ENCODE measurements at regions not wholly inside any gene's neighbourhood (a gene's known extent, or its start where the extent isn't known, plus 50 kb on each side); places are given as distances from the start of the nearest gene placed in this dataset.
"Not testable (repeated sequence)": the region's sequence is repeated elsewhere in the genome, so short reads cannot be mapped to it uniquely, and the experiment has no call there.

- Histone ChIP-seq H3K9me3 (ENCODE audit: control insufficient read depth, insufficient read depth, low read length) (no peaks in the 10 kb centered on the region), H3K4me1 (ENCODE audit: control insufficient read depth, low read length) (no peaks in the 10 kb centered on the region), H3K9me2 (replicated peaks; ENCODE audit: control insufficient read depth, low read length) (no peaks in the 10 kb centered on the region), H3K79me2 (ENCODE audit: control insufficient read depth, low read length) (no peaks in the 10 kb centered on the region), H3K27me3 (ENCODE audit: control insufficient read depth, low read length) (no peaks in the 10 kb centered on the region), H3K36me3 (ENCODE audit: control insufficient read depth, low read length) (no peaks in the 10 kb centered on the region), H3K4me2 (ENCODE audit: low read length) (no peak overlapping the region), H3K4me3 (ENCODE audit: low read length) (no peak overlapping the region), H3K27ac (ENCODE audit: low read depth, low read length) (no peak overlapping the region), H3F3A (ENCODE audit: control insufficient read depth, insufficient read depth) (no peaks in the 10 kb centered on the region), H4K20me1 (ENCODE audit: control insufficient read depth, insufficient read depth, low read depth, low read length) (no peaks in the 10 kb centered on the region)
- TF ChIP-seq EZH2phosphoT487 (IDR thresholded peaks at IDR 0.05; ENCODE audit: borderline replicate concordance, low read length) (no peak), CTCF (IDR thresholded peaks at IDR 0.05; ENCODE audit: low read depth, low read length, poor library complexity, severe bottlenecking) (no peak)
These were observed 280.6 kb upstream of the PIK3R1 start for GRCh38 chr5:67934976-67935375.

- Histone ChIP-seq H3K79me2 (ENCODE audit: control insufficient read depth, low read length) (no peaks in the 10 kb centered on the region), H3K27ac (ENCODE audit: low read depth, low read length) (no peak overlapping the region), H3K36me3 (ENCODE audit: control insufficient read depth, low read length) (no peaks in the 10 kb centered on the region), H3F3A (ENCODE audit: control insufficient read depth, insufficient read depth) (no peaks in the 10 kb centered on the region), H3K4me1 (ENCODE audit: control insufficient read depth, low read length) (no peaks in the 10 kb centered on the region), H3K9me3 (ENCODE audit: control insufficient read depth, insufficient read depth, low read length) (no peaks in the 10 kb centered on the region), H4K20me1 (ENCODE audit: control insufficient read depth, insufficient read depth, low read depth, low read length) (no peaks in the 10 kb centered on the region), H3K9me2 (replicated peaks; ENCODE audit: control insufficient read depth, low read length) (no peaks in the 10 kb centered on the region), H3K4me3 (ENCODE audit: low read length) (no peak overlapping the region), H3K27me3 (ENCODE audit: control insufficient read depth, low read length) (no peaks in the 10 kb centered on the region), H3K4me2 (ENCODE audit: low read length) (no peak overlapping the region)
- TF ChIP-seq CTCF (IDR thresholded peaks at IDR 0.05; ENCODE audit: low read depth, low read length, poor library complexity, severe bottlenecking), result no peak
- TF ChIP-seq EZH2phosphoT487 (IDR thresholded peaks at IDR 0.05; ENCODE audit: borderline replicate concordance, low read length), result no peak
These were observed 290.0 kb upstream of the PIK3R1 start for GRCh38 chr5:67925511-67925910.

GRCh38 chr5:67921004-67921601 is 294.5 kb upstream of the PIK3R1 start:
- Histone ChIP-seq H3F3A (ENCODE audit: control insufficient read depth, insufficient read depth) (no peaks in the 10 kb centered on the region), H3K9me3 (ENCODE audit: control insufficient read depth, insufficient read depth, low read length) (no peaks in the 10 kb centered on the region)

GRCh38 chr5:67919532-67919931 is 296.0 kb upstream of the PIK3R1 start:
- H3K36me3 ChIP-seq (ENCODE audit: control insufficient read depth, low read length); H3K27me3 ChIP-seq (ENCODE audit: control insufficient read depth, low read length); H3K9me3 ChIP-seq (ENCODE audit: control insufficient read depth, insufficient read depth, low read length); H4K20me1 ChIP-seq (ENCODE audit: control insufficient read depth, insufficient read depth, low read depth, low read length); H3F3A ChIP-seq (ENCODE audit: control insufficient read depth, insufficient read depth); H3K27ac ChIP-seq (ENCODE audit: low read depth, low read length); H3K4me2 ChIP-seq (ENCODE audit: low read length); H3K79me2 ChIP-seq (ENCODE audit: control insufficient read depth, low read length); H3K9me2 ChIP-seq (replicated peaks; ENCODE audit: control insufficient read depth, low read length); H3K4me3 ChIP-seq (ENCODE audit: low read length); H3K4me1 ChIP-seq (ENCODE audit: control insufficient read depth, low read length): not testable (repeated sequence)

More at GRCh38 chr5:67921004-67921601, 294.5 kb upstream of the PIK3R1 start:
- no peak overlapping the region for H3K4me3 ChIP-seq (ENCODE audit: low read length)
- H3K79me2 ChIP-seq (ENCODE audit: control insufficient read depth, low read length), result no peaks in the 10 kb centered on the region
- H3K36me3 ChIP-seq (ENCODE audit: control insufficient read depth, low read length), result no peaks in the 10 kb centered on the region
- no peaks in the 10 kb centered on the region for H3K9me2 ChIP-seq (replicated peaks; ENCODE audit: control insufficient read depth, low read length)
- H3K27me3 ChIP-seq (ENCODE audit: control insufficient read depth, low read length), result no peaks in the 10 kb centered on the region
- no peaks in the 10 kb centered on the region for H3K4me1 ChIP-seq (ENCODE audit: control insufficient read depth, low read length)
- no peaks in the 10 kb centered on the region for H4K20me1 ChIP-seq (ENCODE audit: control insufficient read depth, insufficient read depth, low read depth, low read length)
- H3K4me2 ChIP-seq (ENCODE audit: low read length), result no peak overlapping the region
- H3K27ac ChIP-seq (ENCODE audit: low read depth, low read length), result no peak overlapping the region
- TF ChIP-seq EZH2phosphoT487 (IDR thresholded peaks at IDR 0.05; ENCODE audit: borderline replicate concordance, low read length) (no peak), CTCF (IDR thresholded peaks at IDR 0.05; ENCODE audit: low read depth, low read length, poor library complexity, severe bottlenecking) (no peak)

Data from DOHH2 (cell line).